ENCODE measurements at regions not wholly inside any gene's neighbourhood (a gene's known extent, or its start where the extent isn't known, plus 50 kb on each side); places are given as distances from the start of the nearest gene placed in this dataset.

GRCh38 chr11:93929407-93929806, 79.0 kb upstream of the VSTM5 start:
- CTCF ChIA-PET = no interaction called here
- ATAC-seq (ENCODE audit: low read depth) = no peak
- Mint-ChIP-seq H3K9me3 (peaks cover 8% of the 10 kb centered on the region), H3K4me3 (no peak overlapping the region), H3K27ac (no peak overlapping the region), H3K36me3 (ENCODE audit: low read depth) (no peaks in the 10 kb centered on the region), H3K4me1 (no peaks in the 10 kb centered on the region), H3K27me3 (no peaks in the 10 kb centered on the region)
- POLR2A ChIA-PET = no interaction called here
- DNase-seq = no peak
- TF ChIP-seq, protein P1, sequence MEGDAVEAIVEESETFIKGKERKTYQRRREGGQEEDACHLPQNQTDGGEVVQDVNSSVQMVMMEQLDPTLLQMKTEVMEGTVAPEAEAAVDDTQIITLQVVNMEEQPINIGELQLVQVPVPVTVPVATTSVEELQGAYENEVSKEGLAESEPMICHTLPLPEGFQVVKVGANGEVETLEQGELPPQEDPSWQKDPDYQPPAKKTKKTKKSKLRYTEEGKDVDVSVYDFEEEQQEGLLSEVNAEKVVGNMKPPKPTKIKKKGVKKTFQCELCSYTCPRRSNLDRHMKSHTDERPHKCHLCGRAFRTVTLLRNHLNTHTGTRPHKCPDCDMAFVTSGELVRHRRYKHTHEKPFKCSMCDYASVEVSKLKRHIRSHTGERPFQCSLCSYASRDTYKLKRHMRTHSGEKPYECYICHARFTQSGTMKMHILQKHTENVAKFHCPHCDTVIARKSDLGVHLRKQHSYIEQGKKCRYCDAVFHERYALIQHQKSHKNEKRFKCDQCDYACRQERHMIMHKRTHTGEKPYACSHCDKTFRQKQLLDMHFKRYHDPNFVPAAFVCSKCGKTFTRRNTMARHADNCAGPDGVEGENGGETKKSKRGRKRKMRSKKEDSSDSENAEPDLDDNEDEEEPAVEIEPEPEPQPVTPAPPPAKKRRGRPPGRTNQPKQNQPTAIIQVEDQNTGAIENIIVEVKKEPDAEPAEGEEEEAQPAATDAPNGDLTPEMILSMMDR (IDR thresholded peaks at IDR 0.05) = no peak
- intact Hi-C loops (cut with micrococcal nuclease) = no loop called here

GRCh38 chr11:93933230-93933629, 82.8 kb upstream of the VSTM5 start:
- ATAC-seq (ENCODE audit: low read depth) = no peak
- H3K36me3 Mint-ChIP-seq (ENCODE audit: low read depth) = no peaks in the 10 kb centered on the region
- peaks cover 2% of the 10 kb centered on the region for H3K9me3 Mint-ChIP-seq
- no peaks in the 10 kb centered on the region for H3K27me3 Mint-ChIP-seq
- ChIA-PET POLR2A (no interaction called here), CTCF (no interaction called here)
- DNase-seq = no peak
- TF ChIP-seq, protein P1 (IDR thresholded peaks at IDR 0.05) = no peak
- H3K4me1 Mint-ChIP-seq = no peaks in the 10 kb centered on the region
- no peak overlapping the region for H3K4me3 Mint-ChIP-seq
- intact Hi-C loops (cut with micrococcal nuclease) = no loop called here
- H3K27ac Mint-ChIP-seq = no peak overlapping the region

DNA sequence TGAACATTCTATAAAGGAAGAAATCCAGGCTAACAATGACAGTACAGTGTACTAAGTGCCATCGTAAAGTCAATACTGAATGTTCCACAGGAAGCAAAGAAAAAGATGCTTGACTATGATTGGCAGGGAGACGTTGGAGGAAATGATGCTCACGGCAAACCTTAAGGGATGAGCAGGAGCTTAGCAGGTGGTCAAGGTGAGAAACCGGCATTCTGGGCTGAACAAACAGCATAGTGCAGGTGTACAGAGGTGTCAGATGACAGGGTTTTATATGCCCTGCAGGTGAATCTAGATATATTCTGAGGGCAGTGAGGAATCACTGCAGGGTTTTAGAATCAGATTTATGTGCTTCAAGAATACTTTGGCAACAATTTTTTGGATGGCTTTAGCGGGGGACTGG, 85.3 kb upstream of the HEPHL1 start:
- ChIA-PET POLR2A (no interaction called here), CTCF (no interaction called here)
- intact Hi-C loops (cut with micrococcal nuclease) = no loop called here
- H3K27ac Mint-ChIP-seq = no peak overlapping the region
- DNase-seq (no peak), ATAC-seq (ENCODE audit: low read depth) (no peak)
- peaks cover 2% of the 10 kb centered on the region for H3K27me3 Mint-ChIP-seq
- no peaks in the 10 kb centered on the region for H3K36me3 Mint-ChIP-seq (ENCODE audit: low read depth)
- no peak overlapping the region for H3K4me3 Mint-ChIP-seq
- no peaks in the 10 kb centered on the region for H3K4me1 Mint-ChIP-seq
- H3K9me3 Mint-ChIP-seq = peaks cover 2% of the 10 kb centered on the region
- TF ChIP-seq, protein P1 (IDR thresholded peaks at IDR 0.05) = no peak

- no peak overlapping the region for H3K4me3 Mint-ChIP-seq
Measured at GRCh38 chr11:93936460-93936859, 84.7 kb upstream of the HEPHL1 start.

GRCh38 chr11:93939084-93939760, 81.9 kb upstream of the HEPHL1 start:
- Mint-ChIP-seq H3K27me3 (peaks cover 2% of the 10 kb centered on the region), H3K4me1 (no peaks in the 10 kb centered on the region), H3K4me3 (no peak overlapping the region), H3K27ac (no peak overlapping the region), H3K36me3 (ENCODE audit: low read depth) (no peaks in the 10 kb centered on the region), H3K9me3 (no peaks in the 10 kb centered on the region)
- DNase-seq (no peak), ATAC-seq (ENCODE audit: low read depth) (no peak)
- TF ChIP-seq, protein P1 (IDR thresholded peaks at IDR 0.05) = no peak
- intact Hi-C loops (cut with micrococcal nuclease) = no loop called here
- CTCF ChIA-PET = no interaction called here
- POLR2A ChIA-PET = no interaction called here

More at GRCh38 chr11:93936460-93936859, 84.7 kb upstream of the HEPHL1 start:
- ChIA-PET CTCF (no interaction called here), POLR2A (no interaction called here)
- H3K27me3 Mint-ChIP-seq = peaks cover 2% of the 10 kb centered on the region
- no peaks in the 10 kb centered on the region for H3K9me3 Mint-ChIP-seq
- no peaks in the 10 kb centered on the region for H3K4me1 Mint-ChIP-seq
- no peak overlapping the region for H3K27ac Mint-ChIP-seq
- TF ChIP-seq, protein P1 (IDR thresholded peaks at IDR 0.05) = no peak
- intact Hi-C loops (cut with micrococcal nuclease) = no loop called here
- no peak for DNase-seq
- no peak for ATAC-seq (ENCODE audit: low read depth)
- H3K36me3 Mint-ChIP-seq (ENCODE audit: low read depth) = no peaks in the 10 kb centered on the region

Measured in activated B cell treated with CpG ODN at 0.5 μM for 24 hours (primary cell).